Endothelial cell of umbilical vein (primary cell): ENCODE measurements at regions not wholly inside any gene's neighbourhood (a gene's known extent, or its start where the extent isn't known, plus 50 kb on each side); places are given as distances from the start of the nearest gene placed in this dataset.

ENCODE experiments used
- EZH2 ChIP-seq: IDR thresholded peaks from 2 replicates; pipeline ENCODE4 v1.6.1; 2012; ENCODE audit warnings: borderline replicate concordance, low read depth, mild to moderate bottlenecking, moderate library complexity, low read length, inconsistent platforms; ENCODE audit not compliant: severe bottlenecking
- FOS ChIP-seq: IDR thresholded peaks from 2 replicates; pipeline ENCODE4 v1.6.1; 2011; ENCODE audit warnings: mild to moderate bottlenecking, low read length, moderate library complexity, borderline replicate concordance; ENCODE audit not compliant: insufficient read depth
- GATA2 ChIP-seq: IDR thresholded peaks from 2 replicates; pipeline ENCODE4 v1.7.0; 2011; ENCODE audit warnings: low read depth, mild to moderate bottlenecking, moderate library complexity, mixed read lengths, low read length; ENCODE audit not compliant: insufficient read length, insufficient read depth
- JUN ChIP-seq: IDR thresholded peaks from 2 replicates; pipeline ENCODE4 v1.6.1; 2011; ENCODE audit warnings: borderline replicate concordance, low read depth; ENCODE audit not compliant: insufficient read length, insufficient read depth
- MYC ChIP-seq: IDR thresholded peaks from one replicate; pipeline ENCODE4 v1.6.1; 2011; ENCODE audit warnings: mild to moderate bottlenecking, low read depth, low read length
- POLR2A ChIP-seq: IDR thresholded peaks from 2 replicates; pipeline ENCODE4 v1.6.1; 2012; ENCODE audit warnings: low read depth, mild to moderate bottlenecking, control low read depth, low read length
- POLR2AphosphoS5 ChIP-seq: IDR thresholded peaks from 2 replicates; pipeline ENCODE4 v1.6.1; 2012; ENCODE audit warnings: low read depth, mild to moderate bottlenecking, control low read depth, low read length, moderate library complexity; ENCODE audit not compliant: insufficient read depth
- TF ChIP-seq, protein P1 (sequence below), 2 donors: IDR thresholded peaks; 1 replicate in 1 of 2; 2 replicates in 1 of 2; pipeline ENCODE4 v1.5.1; 2011; ENCODE audit warnings: low read length in 2 of 2, mild to moderate bottlenecking in 2 of 2, moderate library complexity in 2 of 2, control low read depth in 1 of 2, inconsistent platforms in 1 of 2, low read depth in 1 of 2; ENCODE audit not compliant: insufficient read depth in 1 of 2; ENCODE audit errors: extremely low read depth in 1 of 2
- TF ChIP-seq, protein P2 (sequence below): IDR thresholded peaks from 2 replicates; pipeline ENCODE4 v1.6.1; 2011; ENCODE audit not compliant: insufficient read depth, insufficient read length

DNA sequence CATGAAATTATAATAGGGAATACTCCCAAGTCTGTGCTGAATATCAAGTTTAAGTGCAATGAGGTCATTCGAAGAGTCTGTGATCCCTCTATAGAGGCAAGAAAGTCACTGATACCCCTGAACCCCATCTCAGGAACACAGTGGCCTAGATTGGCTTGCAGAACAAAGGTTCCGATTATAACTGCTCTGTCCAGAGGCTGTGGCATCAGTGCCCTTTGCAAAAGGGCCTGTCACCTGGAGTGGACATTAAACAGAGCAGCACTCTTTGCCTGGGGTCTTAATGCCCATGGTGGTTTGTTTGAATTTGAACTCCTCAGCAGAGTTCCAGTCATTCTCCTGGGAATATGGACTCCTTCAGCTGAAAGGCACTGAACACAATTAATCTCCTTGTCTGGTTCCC lies 93.9 kb upstream of the SLCO3A1 start:
- TF ChIP-seq, protein P1, sequence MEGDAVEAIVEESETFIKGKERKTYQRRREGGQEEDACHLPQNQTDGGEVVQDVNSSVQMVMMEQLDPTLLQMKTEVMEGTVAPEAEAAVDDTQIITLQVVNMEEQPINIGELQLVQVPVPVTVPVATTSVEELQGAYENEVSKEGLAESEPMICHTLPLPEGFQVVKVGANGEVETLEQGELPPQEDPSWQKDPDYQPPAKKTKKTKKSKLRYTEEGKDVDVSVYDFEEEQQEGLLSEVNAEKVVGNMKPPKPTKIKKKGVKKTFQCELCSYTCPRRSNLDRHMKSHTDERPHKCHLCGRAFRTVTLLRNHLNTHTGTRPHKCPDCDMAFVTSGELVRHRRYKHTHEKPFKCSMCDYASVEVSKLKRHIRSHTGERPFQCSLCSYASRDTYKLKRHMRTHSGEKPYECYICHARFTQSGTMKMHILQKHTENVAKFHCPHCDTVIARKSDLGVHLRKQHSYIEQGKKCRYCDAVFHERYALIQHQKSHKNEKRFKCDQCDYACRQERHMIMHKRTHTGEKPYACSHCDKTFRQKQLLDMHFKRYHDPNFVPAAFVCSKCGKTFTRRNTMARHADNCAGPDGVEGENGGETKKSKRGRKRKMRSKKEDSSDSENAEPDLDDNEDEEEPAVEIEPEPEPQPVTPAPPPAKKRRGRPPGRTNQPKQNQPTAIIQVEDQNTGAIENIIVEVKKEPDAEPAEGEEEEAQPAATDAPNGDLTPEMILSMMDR (IDR thresholded peaks at IDR 0.05; ENCODE audit: extremely low read depth in 1 of 2, insufficient read depth in 1 of 2, low read depth in 1 of 2, low read length in 2 of 2): no peak
- no peak for TF ChIP-seq POLR2A
- TF ChIP-seq FOS: no peak
- TF ChIP-seq EZH2: no peak
- TF ChIP-seq POLR2AphosphoS5: no peak
- TF ChIP-seq, protein P2, sequence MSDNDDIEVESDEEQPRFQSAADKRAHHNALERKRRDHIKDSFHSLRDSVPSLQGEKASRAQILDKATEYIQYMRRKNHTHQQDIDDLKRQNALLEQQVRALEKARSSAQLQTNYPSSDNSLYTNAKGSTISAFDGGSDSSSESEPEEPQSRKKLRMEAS: no peak
- no peak for TF ChIP-seq JUN
- no peak for TF ChIP-seq GATA2
- no peak for TF ChIP-seq MYC
